GM12878 (cell line): ENCODE measurements at regions not wholly inside any gene's neighbourhood (a gene's known extent, or its start where the extent isn't known, plus 50 kb on each side); places are given as distances from the start of the nearest gene placed in this dataset.

Experiments used
- ATAC-seq: fragments of 200-7000 bp; cut with Tn5 transposase; 3 replicates; pipeline ENCODE4 v1.9.1; 2020; ENCODE audit warnings: mild to moderate bottlenecking, moderate library complexity
- BruUV-seq: library from RNA; stranded (reverse); fragments of 400-500 nt; replicated peaks from 2 replicates; lab custom pipeline; 2021; lab: Mats Ljungman, UMichigan
- CTCF ChIA-PET: fragments of 300-600 bp; sonication (Branson Sonifier 250); formaldehyde crosslinking; extraction: SDS; loops from one replicate; lab custom pipeline; 2021; ENCODE audit warnings: inconsistent platforms; lab: Yijun Ruan, JAX
- POLR2A ChIA-PET: fragments of 350-600 bp; formaldehyde crosslinking; extraction: SDS; loops from one replicate; lab custom pipeline; 2021; ENCODE audit warnings: inconsistent platforms; lab: Charles Lee
- RAD21 ChIA-PET: fragments of 300-600 bp; sonication (Branson Sonifier 250); formaldehyde crosslinking; loops from one replicate; lab custom pipeline; 2023; ENCODE audit warnings: antibody characterized with exemption; ENCODE audit not compliant: unreplicated experiment; lab: Charles Lee
- SMC1A ChIA-PET: fragments of 300-600 bp; sonication (Branson Sonifier 250); formaldehyde crosslinking; loops from one replicate; lab custom pipeline; 2023; ENCODE audit not compliant: unreplicated experiment, uncharacterized antibody; lab: Charles Lee
- DNase-seq: peaks from one replicate; pipeline ENCODE4 v3.0.0-alpha.2; 2011; ENCODE audit warnings: low read depth, low spot score
- FAIRE-seq: peaks from 3 replicates; lab custom pipeline; 2011; peaks lifted over from hg19 to GRCh38; lab: Jason Lieb, UNC
- H2AFZ ChIP-seq: 2 replicates; pipeline ENCODE4 v1.6.0; 2011; ENCODE audit warnings: low read depth, low read length, control low read depth; ENCODE audit not compliant: control insufficient read depth
- H3K27ac ChIP-seq: 2 replicates; pipeline ENCODE4 v1.5.1; 2011; ENCODE audit warnings: control low read depth; ENCODE audit not compliant: control insufficient read depth, insufficient read depth
- H3K27me3 ChIP-seq, 2 experiments: replicated peaks in 1 of 2; 2 replicates each; pipeline versions ENCODE4 v1.6.0 to v1.6.1; 2011; ENCODE audit warnings: low read length in 1 of 2; ENCODE audit not compliant: control insufficient read depth in 2 of 2, insufficient read depth in 2 of 2
- H3K36me3 ChIP-seq, 2 experiments: 2 replicates each; pipeline ENCODE4 v1.5.1; 2011; ENCODE audit warnings: low read length in 1 of 2; ENCODE audit not compliant: control insufficient read depth in 2 of 2, insufficient read depth in 2 of 2
- H3K4me1 ChIP-seq: 2 replicates; pipeline ENCODE4 v1.6.1; 2011; ENCODE audit warnings: mild to moderate bottlenecking, low read length, moderate library complexity, mixed read lengths; ENCODE audit not compliant: control insufficient read depth, insufficient read depth
- H3K4me2 ChIP-seq: 2 replicates; pipeline ENCODE4 v1.6.0; 2011; ENCODE audit warnings: control low read depth; ENCODE audit not compliant: control insufficient read depth, insufficient read depth
- H3K4me3 ChIP-seq: fragments of 200-600 bp; sonication (generic); 2 replicates; pipeline ENCODE4 v1.5.1; 2016
- H3K79me2 ChIP-seq: 2 replicates; pipeline ENCODE4 v1.6.0; 2011; ENCODE audit warnings: low read length; ENCODE audit not compliant: control insufficient read depth, insufficient read depth
- H3K9ac ChIP-seq: 2 replicates; pipeline ENCODE4 v1.8.0; 2011; ENCODE audit warnings: low read length, control low read depth, mixed read lengths; ENCODE audit not compliant: control insufficient read depth, insufficient read depth
- H3K9me3 ChIP-seq: replicated peaks from 3 replicates; pipeline ENCODE4 v1.5.1; 2011; ENCODE audit warnings: mild to moderate bottlenecking, low read length; ENCODE audit not compliant: control insufficient read depth, insufficient read depth
- H4K20me1 ChIP-seq: 2 replicates; pipeline ENCODE4 v1.6.0; 2011; ENCODE audit not compliant: control insufficient read depth, insufficient read depth
- CEBPB ChIP-seq, 2 experiments: fragments of 150-350 bp in 1 of 2; IDR thresholded peaks; 2 replicates each; pipeline ENCODE4 v1.6.1; 2012 to 2014; ENCODE audit warnings: low read depth in 2 of 2, low read length in 2 of 2, borderline replicate concordance in 1 of 2, inconsistent platforms in 1 of 2
- EGR1 ChIP-seq, 2 experiments: IDR thresholded peaks; 1 replicate in 1 of 2; 2 replicates in 1 of 2; pipeline ENCODE4 v1.6.1; 2011 to 2012; ENCODE audit warnings: low read depth in 2 of 2, low read length in 2 of 2, borderline replicate concordance in 1 of 2, mild to moderate bottlenecking in 1 of 2, moderate library complexity in 1 of 2
- IRF4 ChIP-seq: IDR thresholded peaks from 2 replicates; pipeline ENCODE4 v1.6.1; 2011; ENCODE audit warnings: low read depth, low read length
- NR2C2 ChIP-seq: IDR thresholded peaks from 2 replicates; pipeline ENCODE4 v1.6.1; 2011; ENCODE audit warnings: borderline replicate concordance, low read depth; ENCODE audit not compliant: control insufficient read depth, insufficient read length
- PML ChIP-seq: IDR thresholded peaks from 2 replicates; pipeline ENCODE4 v1.6.1; 2012; ENCODE audit warnings: low read length, inconsistent platforms
- TBL1XR1 ChIP-seq: IDR thresholded peaks from 2 replicates; pipeline ENCODE4 v1.6.1; 2012; ENCODE audit warnings: low read depth, low read length, improper control_type of control experiment
- WGBS: methylation state at CpG from one replicate; pipeline ENCODE4 v1.1.6; 2016; ENCODE audit warnings: low lambda C conversion rate; ENCODE audit not compliant: insufficient replicate concordance, insufficient coverage; ENCODE audit errors: missing lambda C conversion rate; 5-methylcytosine and 5-hydroxymethylcytosine counted together
- in situ Hi-C: fragments of 300-500 bp; cut with MboI; formaldehyde crosslinking; loops from 9 replicates; pipeline ENCODE4 v1.14.3; 2018; ENCODE audit warnings: mixed read lengths
- intact Hi-C: fragments of 100-400 bp; cut with micrococcal nuclease; formaldehyde crosslinking; loops from one replicate; pipeline ENCODE4 v1.14.2; 2022; ENCODE audit not compliant: unreplicated experiment
- TF ChIP-seq, protein P1 (sequence below): fragments of 450-650 bp; IDR thresholded peaks from 2 replicates; pipeline ENCODE4 v1.6.1; 2017; ENCODE audit warnings: mild to moderate bottlenecking, low read depth, inconsistent platforms; ENCODE audit not compliant: poor library complexity, severe bottlenecking
- TF ChIP-seq, protein P2 (sequence below): IDR thresholded peaks from 2 replicates; pipeline ENCODE4 v1.6.1; 2012; ENCODE audit warnings: low read depth, low read length, improper control_type of control experiment

GRCh38 chr2:236970656-236971010 is 115.1 kb upstream of the COPS8 start:
- no peaks in the 10 kb centered on the region; the same call in 2 of the 3 replicates for H3K9me3 ChIP-seq
- no peak overlapping the region for H3K9ac ChIP-seq
- in situ Hi-C loops: no loop called here
- no peaks in the 10 kb centered on the region for H3K79me2 ChIP-seq
- H2AFZ ChIP-seq: no peak overlapping the region
- ChIA-PET POLR2A (no interaction called here), SMC1A (interaction anchor here (0.8 to 0.9 kb wide), 2 partner anchors 360 to 457 kb away, joined by 3 read pairs; no protein-coding TSS in a partner anchor), CTCF (no interaction called here), RAD21 (interaction anchor here (1.0 to 1.2 kb wide), 2 partner anchors 14 to 401 kb away, joined by 3 to 4 read pairs; partner anchors contain the start of gene ACKR3)
- H3K36me3 ChIP-seq: no peaks in the 10 kb centered on the region
- BruUV-seq: no TSS peak
- peaks cover 0 to 4% of the 10 kb centered on the region in 2 experiments; a peak in 2 of 4 replicates for H3K27me3 ChIP-seq
- no peak overlapping the region for H3K4me3 ChIP-seq
- H4K20me1 ChIP-seq: no peaks in the 10 kb centered on the region
- no peak overlapping the region for H3K4me2 ChIP-seq
- no peak overlapping the region for H3K27ac ChIP-seq
- DNase-seq: no peak
- intact Hi-C loops: no loop called here
- TF ChIP-seq, protein P1, sequence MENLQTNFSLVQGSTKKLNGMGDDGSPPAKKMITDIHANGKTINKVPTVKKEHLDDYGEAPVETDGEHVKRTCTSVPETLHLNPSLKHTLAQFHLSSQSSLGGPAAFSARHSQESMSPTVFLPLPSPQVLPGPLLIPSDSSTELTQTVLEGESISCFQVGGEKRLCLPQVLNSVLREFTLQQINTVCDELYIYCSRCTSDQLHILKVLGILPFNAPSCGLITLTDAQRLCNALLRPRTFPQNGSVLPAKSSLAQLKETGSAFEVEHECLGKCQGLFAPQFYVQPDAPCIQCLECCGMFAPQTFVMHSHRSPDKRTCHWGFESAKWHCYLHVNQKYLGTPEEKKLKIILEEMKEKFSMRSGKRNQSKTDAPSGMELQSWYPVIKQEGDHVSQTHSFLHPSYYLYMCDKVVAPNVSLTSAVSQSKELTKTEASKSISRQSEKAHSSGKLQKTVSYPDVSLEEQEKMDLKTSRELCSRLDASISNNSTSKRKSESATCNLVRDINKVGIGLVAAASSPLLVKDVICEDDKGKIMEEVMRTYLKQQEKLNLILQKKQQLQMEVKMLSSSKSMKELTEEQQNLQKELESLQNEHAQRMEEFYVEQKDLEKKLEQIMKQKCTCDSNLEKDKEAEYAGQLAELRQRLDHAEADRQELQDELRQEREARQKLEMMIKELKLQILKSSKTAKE: no peak
- TF ChIP-seq, protein P2, sequence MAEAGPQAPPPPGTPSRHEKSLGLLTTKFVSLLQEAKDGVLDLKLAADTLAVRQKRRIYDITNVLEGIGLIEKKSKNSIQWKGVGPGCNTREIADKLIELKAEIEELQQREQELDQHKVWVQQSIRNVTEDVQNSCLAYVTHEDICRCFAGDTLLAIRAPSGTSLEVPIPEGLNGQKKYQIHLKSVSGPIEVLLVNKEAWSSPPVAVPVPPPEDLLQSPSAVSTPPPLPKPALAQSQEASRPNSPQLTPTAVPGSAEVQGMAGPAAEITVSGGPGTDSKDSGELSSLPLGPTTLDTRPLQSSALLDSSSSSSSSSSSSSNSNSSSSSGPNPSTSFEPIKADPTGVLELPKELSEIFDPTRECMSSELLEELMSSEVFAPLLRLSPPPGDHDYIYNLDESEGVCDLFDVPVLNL: no peak
- no peak for TF ChIP-seq PML
- no peak for TF ChIP-seq NR2C2
- TF ChIP-seq IRF4: no peak
- no peak for TF ChIP-seq TBL1XR1
- TF ChIP-seq EGR1 (IDR thresholded peaks at IDR 0.05; ENCODE audit: borderline replicate concordance in 1 of 2, low read depth in 2 of 2, low read length in 2 of 2): no peak
- TF ChIP-seq CEBPB (IDR thresholded peaks at IDR 0.05; ENCODE audit: borderline replicate concordance in 1 of 2, low read depth in 2 of 2, low read length in 2 of 2): no peak
- FAIRE-seq: no peak
- H3K4me1 ChIP-seq: no peaks in the 10 kb centered on the region; the same call in 1 of the 2 replicates
- WGBS: 19% methylated on average over 3 of the region's 3 CpGs
- no peak for ATAC-seq
